SK-N-SH treated with all-trans-retinoic acid at 6 μM for 48 hours (cell line): ENCODE measurements at regions not wholly inside any gene's neighbourhood (a gene's known extent, or its start where the extent isn't known, plus 50 kb on each side); places are given as distances from the start of the nearest gene placed in this dataset.

Source experiments
- ATAC-seq: fragments of 200-7000 bp; cut with Tn5 transposase; 3 replicates; pipeline ENCODE4 v1.9.1; 2020; ENCODE audit warnings: mild to moderate bottlenecking, moderate library complexity
- BACH2 ChIP-seq: fragments of 250-450 bp; sonication (Bioruptor Pico); IDR thresholded peaks from 2 replicates; pipeline ENCODE4 v1.9.0; 2021; ENCODE audit warnings: mild to moderate bottlenecking, borderline replicate concordance
- CSDC2 ChIP-seq: fragments of 250-450 bp; sonication (Bioruptor Pico); IDR thresholded peaks from 2 replicates; pipeline ENCODE4 v1.5.0; 2020; ENCODE audit warnings: mild to moderate bottlenecking, moderate library complexity
- ESRRG ChIP-seq: fragments of 250-450 bp; sonication (Bioruptor Pico); IDR thresholded peaks from 2 replicates; pipeline ENCODE4 v1.6.1; 2021; ENCODE audit warnings: mild to moderate bottlenecking
- GLIS3 ChIP-seq: fragments of 250-450 bp; sonication (Bioruptor Pico); IDR thresholded peaks from 2 replicates; pipeline ENCODE4 v1.5.0; 2020; ENCODE audit warnings: mild to moderate bottlenecking, moderate library complexity
- ISL1 ChIP-seq: fragments of 250-450 bp; sonication (Bioruptor Pico); IDR thresholded peaks from 2 replicates; pipeline ENCODE4 v2.1.2; 2022; ENCODE audit warnings: mild to moderate bottlenecking, moderate library complexity
- OSR1 ChIP-seq: fragments of 250-450 bp; sonication (Bioruptor Pico); IDR thresholded peaks from 2 replicates; pipeline ENCODE4 v1.8.0; 2022; ENCODE audit warnings: moderate library complexity, mild to moderate bottlenecking, inconsistent platforms
- POU6F1 ChIP-seq: fragments of 250-450 bp; sonication (Bioruptor Pico); IDR thresholded peaks from 2 replicates; pipeline ENCODE4 v1.8.0; 2021; ENCODE audit warnings: low read depth, mild to moderate bottlenecking, moderate library complexity, borderline replicate concordance
- PPARA ChIP-seq: fragments of 250-450 bp; sonication (Bioruptor Pico); IDR thresholded peaks from 2 replicates; pipeline ENCODE4 v1.5.0; 2020; ENCODE audit warnings: mild to moderate bottlenecking, borderline replicate concordance
- SNAI2 ChIP-seq: fragments of 250-450 bp; sonication (Bioruptor Pico); IDR thresholded peaks from 2 replicates; pipeline ENCODE4 v1.5.0; 2020; ENCODE audit warnings: mild to moderate bottlenecking, moderate library complexity
- TCF4 ChIP-seq: fragments of 250-450 bp; sonication (Bioruptor Pico); IDR thresholded peaks from 2 replicates; pipeline ENCODE4 v1.8.0; 2021; ENCODE audit warnings: mild to moderate bottlenecking, moderate library complexity, borderline replicate concordance
- TOX ChIP-seq: fragments of 250-450 bp; sonication (Bioruptor Pico); IDR thresholded peaks from 2 replicates; pipeline ENCODE4 v1.8.0; 2021; ENCODE audit warnings: mild to moderate bottlenecking, moderate library complexity, borderline replicate concordance
- TSHZ2 ChIP-seq: fragments of 250-450 bp; sonication (Bioruptor Pico); IDR thresholded peaks from 2 replicates; pipeline ENCODE4 v1.5.0; 2020; ENCODE audit warnings: mild to moderate bottlenecking, moderate library complexity
- ZC3H10 ChIP-seq: fragments of 250-450 bp; sonication (Bioruptor Pico); IDR thresholded peaks from 2 replicates; pipeline ENCODE4 v1.5.1; 2021; ENCODE audit warnings: mild to moderate bottlenecking, moderate library complexity
- ZFP3 ChIP-seq: fragments of 250-450 bp; sonication (Bioruptor Pico); IDR thresholded peaks from 2 replicates; pipeline ENCODE4 v1.5.0; 2020; ENCODE audit warnings: mild to moderate bottlenecking, moderate library complexity
- ZFP30 ChIP-seq: fragments of 450-650 bp; formaldehyde crosslinking; IDR thresholded peaks from 2 replicates; pipeline ENCODE4 v1.5.0; 2022; ENCODE audit warnings: mild to moderate bottlenecking, moderate library complexity
- ZNF565 ChIP-seq: fragments of 450-650 bp; formaldehyde crosslinking; conservative IDR thresholded peaks from 2 replicates; pipeline ENCODE4 v1.5.0; 2020; ENCODE audit warnings: low read depth, mild to moderate bottlenecking, moderate library complexity
- ZNF70 ChIP-seq: fragments of 450-650 bp; formaldehyde crosslinking; IDR thresholded peaks from 2 replicates; pipeline ENCODE4 v1.5.0; 2020; ENCODE audit warnings: mild to moderate bottlenecking, moderate library complexity
- ZNF8 ChIP-seq: fragments of 450-650 bp; formaldehyde crosslinking; IDR thresholded peaks from 2 replicates; pipeline ENCODE4 v1.5.0; 2020; ENCODE audit warnings: mild to moderate bottlenecking, moderate library complexity
- TF ChIP-seq, protein P1 (sequence below): fragments of 250-450 bp; sonication (Bioruptor Pico); IDR thresholded peaks from 2 replicates; pipeline ENCODE4 v1.5.1; 2020; ENCODE audit warnings: low read depth, mild to moderate bottlenecking, moderate library complexity
- TF ChIP-seq, protein P2 (sequence below): fragments of 250-450 bp; sonication (Bioruptor Pico); IDR thresholded peaks from 2 replicates; pipeline ENCODE4 v1.5.1; 2021; ENCODE audit warnings: mild to moderate bottlenecking, moderate library complexity

GRCh38 chr9:82129708-82130107, 141.1 kb downstream of the SPATA31D1 start:
- no peak for ATAC-seq
- TF ChIP-seq, protein P1, sequence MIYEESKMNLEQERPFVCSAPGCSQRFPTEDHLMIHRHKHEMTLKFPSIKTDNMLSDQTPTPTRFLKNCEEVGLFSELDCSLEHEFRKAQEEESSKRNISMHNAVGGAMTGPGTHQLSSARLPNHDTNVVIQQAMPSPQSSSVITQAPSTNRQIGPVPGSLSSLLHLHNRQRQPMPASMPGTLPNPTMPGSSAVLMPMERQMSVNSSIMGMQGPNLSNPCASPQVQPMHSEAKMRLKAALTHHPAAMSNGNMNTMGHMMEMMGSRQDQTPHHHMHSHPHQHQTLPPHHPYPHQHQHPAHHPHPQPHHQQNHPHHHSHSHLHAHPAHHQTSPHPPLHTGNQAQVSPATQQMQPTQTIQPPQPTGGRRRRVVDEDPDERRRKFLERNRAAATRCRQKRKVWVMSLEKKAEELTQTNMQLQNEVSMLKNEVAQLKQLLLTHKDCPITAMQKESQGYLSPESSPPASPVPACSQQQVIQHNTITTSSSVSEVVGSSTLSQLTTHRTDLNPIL = no peak
- no peak for TF ChIP-seq ISL1 (CRISPR knock-in tag)
- TF ChIP-seq BACH2 (CRISPR knock-in tag) = no peak
- no peak for TF ChIP-seq TOX (CRISPR knock-in tag)
- TF ChIP-seq ZNF70 = no peak
- TF ChIP-seq GLIS3 (CRISPR knock-in tag) = no peak
- no peak for TF ChIP-seq ZFP3
- no peak for TF ChIP-seq ESRRG
- TF ChIP-seq SNAI2 (CRISPR knock-in tag) = no peak
- no peak for TF ChIP-seq OSR1
- TF ChIP-seq, protein P2, sequence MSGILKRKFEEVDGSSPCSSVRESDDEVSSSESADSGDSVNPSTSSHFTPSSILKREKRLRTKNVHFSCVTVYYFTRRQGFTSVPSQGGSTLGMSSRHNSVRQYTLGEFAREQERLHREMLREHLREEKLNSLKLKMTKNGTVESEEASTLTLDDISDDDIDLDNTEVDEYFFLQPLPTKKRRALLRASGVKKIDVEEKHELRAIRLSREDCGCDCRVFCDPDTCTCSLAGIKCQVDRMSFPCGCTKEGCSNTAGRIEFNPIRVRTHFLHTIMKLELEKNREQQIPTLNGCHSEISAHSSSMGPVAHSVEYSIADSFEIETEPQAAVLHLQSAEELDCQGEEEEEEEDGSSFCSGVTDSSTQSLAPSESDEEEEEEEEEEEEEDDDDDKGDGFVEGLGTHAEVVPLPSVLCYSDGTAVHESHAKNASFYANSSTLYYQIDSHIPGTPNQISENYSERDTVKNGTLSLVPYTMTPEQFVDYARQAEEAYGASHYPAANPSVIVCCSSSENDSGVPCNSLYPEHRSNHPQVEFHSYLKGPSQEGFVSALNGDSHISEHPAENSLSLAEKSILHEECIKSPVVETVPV = no peak
- TF ChIP-seq CSDC2 (CRISPR knock-in tag) = no peak
- no peak for TF ChIP-seq ZFP30 (CRISPR knock-in tag)
- TF ChIP-seq TSHZ2 = no peak
- no peak for TF ChIP-seq POU6F1

- no peak for ATAC-seq
- no peak for TF ChIP-seq ZNF70
- no peak for TF ChIP-seq ZFP30 (CRISPR knock-in tag)
- no peak for TF ChIP-seq ZFP3
- TF ChIP-seq, protein P1 = no peak
- TF ChIP-seq PPARA (CRISPR knock-in tag) = no peak
- TF ChIP-seq TSHZ2 = no peak
- TF ChIP-seq ZC3H10 (CRISPR knock-in tag) = no peak
- no peak for TF ChIP-seq SNAI2 (CRISPR knock-in tag)
- no peak for TF ChIP-seq ZNF565 (CRISPR knock-in tag)
- no peak for TF ChIP-seq GLIS3 (CRISPR knock-in tag)
- TF ChIP-seq TOX (CRISPR knock-in tag) = no peak
- TF ChIP-seq OSR1 = no peak
- no peak for TF ChIP-seq ZNF8 (CRISPR knock-in tag)
- no peak for TF ChIP-seq ESRRG
- TF ChIP-seq TCF4 = no peak
- no peak for TF ChIP-seq ISL1 (CRISPR knock-in tag)
- no peak for TF ChIP-seq CSDC2 (CRISPR knock-in tag)
These were observed 141.9 kb downstream of the SPATA31D1 start for GRCh38 chr9:82130331-82131042.
